Gastrocnemius medialis (tissue), 4 donors: ENCODE measurements at regions not wholly inside any gene's neighbourhood (a gene's known extent, or its start where the extent isn't known, plus 50 kb on each side); places are given as distances from the start of the nearest gene placed in this dataset.

ENCODE experiments used
- CTCF ChIP-seq, 5 experiments: fragments of 450-650 bp in 3 of 5; fragments of 200-600 bp in 2 of 5; sonication (generic) in 2 of 5; IDR thresholded peaks in 4 of 5; conservative IDR thresholded peaks in 1 of 5; 1 replicate in 4 of 5; 2 replicates in 1 of 5; pipeline ENCODE4 v1.5.1; 2016 to 2019; ENCODE audit warnings: antibody characterized with exemption in 5 of 5, mild to moderate bottlenecking in 3 of 5, moderate library complexity in 3 of 5
- POLR2A ChIP-seq, 2 donors: fragments of 450-650 bp; IDR thresholded peaks; one replicate each; pipeline ENCODE4 v1.6.1; 2017; ENCODE audit warnings: antibody characterized with exemption in 2 of 2, mild to moderate bottlenecking in 2 of 2, moderate library complexity in 2 of 2

GRCh38 chr18:8948011-8948410, 154.5 kb upstream of the NDUFV2 start:
- TF ChIP-seq CTCF (IDR thresholded peaks at IDR 0.05 in 4 of 5, conservative IDR thresholded peaks at IDR 0.05 in 1 of 5) (no peak), POLR2A (IDR thresholded peaks at IDR 0.05) (no peak)
